HG02870 (cell line): ENCODE measurements at regions not wholly inside any gene's neighbourhood (a gene's known extent, or its start where the extent isn't known, plus 50 kb on each side); places are given as distances from the start of the nearest gene placed in this dataset.

ENCODE experiments used
- ATAC-seq: cut with Tn5 transposase; IDR thresholded peaks from one replicate; pipeline ENCODE4 v1.9.1; 2021; ENCODE audit warnings: mild to moderate bottlenecking, moderate library complexity; ENCODE audit not compliant: unreplicated experiment

DNA sequence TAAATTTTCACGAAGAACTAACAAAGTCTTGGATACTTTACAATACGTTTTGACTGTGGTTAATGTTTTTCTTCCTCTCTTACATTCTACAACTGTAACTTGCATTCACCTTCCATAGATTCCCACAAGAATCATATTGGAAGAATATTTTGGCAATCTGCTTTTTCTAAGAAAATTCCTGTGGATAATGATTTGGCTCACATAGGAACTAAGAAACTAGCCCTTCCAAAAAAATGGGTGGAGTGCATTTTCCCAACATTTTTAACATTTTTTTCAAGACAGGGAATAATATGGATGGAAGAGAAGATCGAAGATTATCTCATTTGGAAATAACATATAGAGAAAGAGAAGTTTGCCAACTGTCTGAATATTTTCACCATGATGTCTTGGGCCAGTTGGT is 256.9 kb upstream of the POU2AF2 start:
- ATAC-seq, result no peak

DNA sequence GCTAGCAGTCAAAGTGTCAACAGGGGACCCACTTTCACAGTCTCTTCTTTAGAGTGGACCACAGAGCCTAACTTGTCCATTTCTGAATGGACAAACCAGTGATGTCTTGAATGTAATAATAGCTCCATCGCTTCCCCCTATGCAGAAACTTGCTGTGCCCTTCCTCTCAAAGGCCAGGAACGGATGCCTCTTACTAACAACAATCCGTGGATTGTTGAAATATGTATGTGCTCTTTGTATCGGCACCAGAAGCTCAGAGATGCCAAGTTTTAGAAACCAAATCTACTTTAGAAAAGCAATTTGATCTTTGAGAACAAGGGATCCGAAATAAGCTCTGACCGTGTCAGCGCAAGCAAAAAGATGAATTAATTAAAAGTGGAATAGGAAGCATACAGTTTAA is 259.5 kb upstream of the POU2AF2 start:
- no peak for ATAC-seq

DNA sequence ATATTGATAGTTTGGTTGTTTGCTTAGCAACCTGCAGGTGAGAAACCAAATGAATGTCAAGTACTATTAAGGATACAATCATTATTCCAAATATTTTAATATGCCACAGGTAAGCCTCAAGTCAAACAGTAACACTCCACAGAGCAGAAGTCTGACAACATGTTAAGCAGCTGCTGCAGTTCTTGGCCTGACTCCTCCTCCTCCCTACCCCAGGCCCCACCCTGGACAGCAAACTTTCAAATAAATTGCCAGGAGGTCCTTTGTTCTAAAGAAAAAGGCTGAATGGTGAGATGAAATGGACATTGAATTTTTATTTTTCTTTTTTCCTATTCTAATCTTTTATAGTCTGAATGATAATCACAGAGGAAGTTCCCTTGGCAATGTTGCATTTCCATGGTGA is 260.0 kb upstream of the POU2AF2 start:
- no peak for ATAC-seq

DNA sequence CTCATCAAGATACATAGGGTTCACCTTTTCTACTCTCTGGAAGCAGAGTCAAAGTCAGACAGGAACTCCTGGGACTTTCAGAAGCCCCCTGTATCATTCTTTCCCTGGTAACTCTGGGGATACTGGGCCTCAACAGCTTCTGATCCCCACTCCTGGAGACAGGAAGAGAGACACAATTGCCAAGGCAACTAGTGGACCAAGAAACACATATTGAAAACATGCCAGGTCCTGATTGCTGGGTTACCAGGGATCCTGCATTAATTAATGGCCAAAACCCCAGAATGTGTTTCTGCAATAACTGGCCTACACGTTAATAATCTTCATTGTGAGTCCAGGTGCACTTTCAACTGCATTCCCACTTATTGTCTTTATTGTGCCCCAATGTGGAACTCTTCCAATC is 260.8 kb upstream of the POU2AF2 start:
- no peak for ATAC-seq

DNA sequence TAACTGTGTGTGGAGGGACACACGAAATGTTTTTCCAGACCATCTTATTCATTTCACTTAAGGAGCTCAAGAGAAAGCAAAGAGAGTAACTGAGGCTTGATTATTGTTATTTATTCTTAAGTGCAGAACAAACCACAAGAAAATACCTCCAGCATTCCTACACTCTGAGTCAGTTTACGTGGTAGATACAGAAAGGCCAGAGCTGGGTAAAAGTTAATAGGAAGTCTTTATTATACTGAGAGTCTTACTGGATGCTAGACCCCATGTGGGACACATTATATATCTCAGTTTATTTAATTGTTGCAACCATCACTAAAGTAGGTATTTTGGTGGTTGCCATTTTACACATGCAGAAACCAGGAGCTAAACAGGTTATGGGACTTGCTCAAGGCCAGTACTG is 261.4 kb upstream of the POU2AF2 start:
- ATAC-seq, result no peak

DNA sequence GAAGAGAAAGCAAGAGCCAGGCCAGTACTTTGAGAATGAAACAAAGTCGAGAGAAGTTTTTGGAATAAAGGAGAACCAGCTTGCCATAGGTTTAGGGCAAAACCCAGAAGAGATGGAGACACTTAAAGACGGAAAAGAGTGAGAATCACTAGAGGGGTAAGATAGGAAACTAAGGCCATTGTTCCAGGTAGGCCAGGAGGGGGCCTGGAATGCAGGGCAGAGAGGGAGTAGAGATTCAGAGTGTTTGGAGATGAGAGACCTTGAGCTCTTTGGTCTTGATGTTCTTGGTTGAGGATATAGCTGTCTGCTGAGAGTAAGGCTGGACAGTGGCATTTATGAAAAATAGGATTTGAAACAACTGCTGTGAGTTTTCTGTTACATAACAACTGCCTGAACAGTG is 263.3 kb upstream of the POU2AF2 start:
- no peak for ATAC-seq

DNA sequence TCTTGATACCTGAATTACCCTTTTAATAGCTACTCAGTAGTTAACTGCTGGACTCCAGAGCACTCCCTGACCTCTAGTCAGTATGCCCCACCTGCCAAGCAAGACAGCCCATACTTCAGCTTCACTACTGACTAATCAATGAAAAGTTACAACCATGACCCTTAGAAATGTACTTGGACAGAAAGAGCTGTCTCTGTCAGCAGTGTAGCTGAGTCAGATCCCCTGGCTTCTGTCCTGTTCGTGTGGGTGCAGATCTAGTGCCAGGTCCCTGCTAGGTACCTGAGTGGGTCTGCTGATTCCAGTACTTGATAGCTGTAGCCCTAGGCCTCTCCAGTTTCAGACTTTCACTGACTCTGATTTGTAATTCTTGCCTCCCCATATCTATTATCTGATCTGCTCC is 265.8 kb upstream of the POU2AF2 start:
- ATAC-seq, result no peak

DNA sequence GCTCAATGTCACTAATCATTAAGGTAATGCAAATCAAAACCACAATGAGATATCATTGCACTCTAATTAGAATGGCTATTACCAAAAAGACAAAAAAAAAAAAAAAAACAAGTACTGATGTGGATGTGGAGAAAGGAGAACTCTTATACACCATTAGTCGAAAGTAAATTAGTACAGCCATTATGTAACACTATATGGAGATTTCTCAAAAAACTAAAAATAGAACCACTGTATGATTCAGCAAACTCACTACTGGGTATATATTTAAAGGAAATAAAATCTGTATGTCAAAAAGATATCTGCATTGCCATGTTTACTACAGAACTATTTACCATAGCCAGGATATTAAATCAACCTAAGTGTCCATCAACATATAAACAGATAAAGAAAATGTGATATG is 265.4 kb upstream of the ARHGAP20 start:
- ATAC-seq, result no peak

DNA sequence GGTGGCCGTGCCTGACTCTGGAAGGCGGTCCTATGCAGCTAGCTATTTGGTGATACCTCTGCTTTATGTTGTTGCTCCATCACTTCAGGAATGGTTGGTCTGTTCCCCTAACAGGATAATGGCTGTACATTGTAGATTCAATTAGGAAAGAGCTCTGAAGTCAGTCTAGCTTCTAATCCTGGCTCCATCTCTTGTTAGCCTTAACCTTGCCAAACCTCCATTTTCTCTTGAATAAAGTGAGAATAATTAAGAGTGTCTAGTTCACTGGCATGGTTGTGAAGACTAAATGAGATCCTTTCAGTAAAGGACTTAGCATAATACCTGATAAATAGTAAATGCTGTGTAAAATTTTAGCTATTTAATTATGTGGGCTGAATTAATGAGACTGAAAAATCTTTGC is 262.5 kb upstream of the ARHGAP20 start:
- no peak for ATAC-seq

DNA sequence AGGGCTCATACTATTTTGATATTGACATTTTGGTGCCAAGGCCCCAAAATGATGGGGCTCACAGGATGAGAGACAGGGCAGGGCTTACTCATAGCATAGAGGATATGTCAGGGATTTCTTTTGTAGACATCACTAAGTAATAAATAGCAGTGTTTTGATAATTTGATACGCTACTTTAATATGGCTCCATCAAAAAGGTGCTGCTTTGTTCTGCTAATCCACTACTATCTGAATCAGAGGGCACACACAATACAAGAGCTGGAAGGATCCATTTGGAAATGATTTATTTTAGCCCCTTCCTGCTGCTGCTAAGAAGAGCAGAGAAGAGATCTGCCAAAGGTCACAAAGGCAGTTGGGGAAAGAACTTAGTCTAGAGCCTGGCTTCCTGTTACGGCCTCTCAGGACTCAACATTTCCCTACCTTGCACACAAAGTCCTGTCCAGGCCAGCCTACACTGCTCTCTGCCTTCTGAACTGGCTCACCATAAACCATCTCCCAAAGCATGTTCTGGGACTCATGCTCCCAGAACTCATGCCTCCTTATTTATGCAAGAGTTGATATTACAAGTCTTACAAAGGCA is 261.3 kb upstream of the ARHGAP20 start:
- ATAC-seq, result no peak

DNA sequence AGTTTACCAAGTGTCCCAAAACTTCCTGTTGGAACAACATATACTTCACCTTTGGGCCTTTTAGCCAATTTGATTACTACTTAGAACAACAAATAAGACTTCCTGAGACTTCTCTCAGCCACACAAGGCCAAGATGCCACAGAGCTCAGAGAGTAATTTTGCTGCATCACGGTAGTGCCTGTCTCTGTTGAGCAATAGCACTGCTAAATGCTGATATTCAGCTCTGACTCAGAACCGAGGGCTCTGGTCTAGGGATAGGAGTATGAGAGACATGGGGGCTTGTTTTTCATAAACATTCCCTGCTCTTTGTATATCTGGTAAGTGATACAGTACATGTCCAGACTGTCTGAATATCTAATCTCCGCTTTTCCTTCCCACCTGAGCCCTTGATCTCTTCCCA is 260.4 kb upstream of the ARHGAP20 start:
- ATAC-seq, result no peak

DNA sequence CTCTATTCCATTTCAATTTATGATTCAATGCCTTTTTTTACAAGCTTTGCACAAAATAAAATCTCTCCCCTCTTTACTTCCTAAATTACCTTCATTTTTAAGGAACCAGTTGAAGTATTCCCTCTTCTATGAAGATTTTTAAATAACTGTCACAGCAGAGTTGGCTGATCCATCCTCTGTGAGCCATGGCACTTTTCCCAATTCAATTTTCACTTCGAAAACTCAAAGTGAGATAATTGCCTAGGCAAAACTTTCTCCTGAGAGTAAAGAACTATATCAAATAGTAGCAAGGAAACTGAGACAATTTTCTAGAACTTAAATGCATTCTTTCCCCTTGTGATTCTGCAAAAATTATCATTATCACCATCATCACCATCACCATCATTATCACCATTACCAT is 259.9 kb upstream of the ARHGAP20 start:
- no peak for ATAC-seq

DNA sequence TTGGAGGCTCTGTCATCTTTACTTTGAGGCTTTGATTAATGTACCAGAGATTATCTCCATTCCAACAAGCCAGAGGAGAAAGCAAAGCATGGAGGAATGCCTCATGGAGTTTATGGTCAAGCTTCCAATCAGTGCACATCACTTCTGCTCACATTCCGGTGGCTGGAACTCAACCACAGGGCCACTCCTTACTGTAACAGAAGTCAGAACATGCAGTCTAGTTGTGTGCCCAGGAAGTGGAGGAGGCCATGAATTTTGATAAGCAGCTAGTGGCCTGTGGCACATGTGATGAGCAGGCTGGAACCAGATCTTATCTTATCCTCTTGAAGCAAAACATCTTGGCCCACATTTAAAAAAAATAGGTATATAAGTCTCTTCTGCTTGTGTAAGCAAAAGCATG is 258.9 kb upstream of the ARHGAP20 start:
- ATAC-seq, result no peak

DNA sequence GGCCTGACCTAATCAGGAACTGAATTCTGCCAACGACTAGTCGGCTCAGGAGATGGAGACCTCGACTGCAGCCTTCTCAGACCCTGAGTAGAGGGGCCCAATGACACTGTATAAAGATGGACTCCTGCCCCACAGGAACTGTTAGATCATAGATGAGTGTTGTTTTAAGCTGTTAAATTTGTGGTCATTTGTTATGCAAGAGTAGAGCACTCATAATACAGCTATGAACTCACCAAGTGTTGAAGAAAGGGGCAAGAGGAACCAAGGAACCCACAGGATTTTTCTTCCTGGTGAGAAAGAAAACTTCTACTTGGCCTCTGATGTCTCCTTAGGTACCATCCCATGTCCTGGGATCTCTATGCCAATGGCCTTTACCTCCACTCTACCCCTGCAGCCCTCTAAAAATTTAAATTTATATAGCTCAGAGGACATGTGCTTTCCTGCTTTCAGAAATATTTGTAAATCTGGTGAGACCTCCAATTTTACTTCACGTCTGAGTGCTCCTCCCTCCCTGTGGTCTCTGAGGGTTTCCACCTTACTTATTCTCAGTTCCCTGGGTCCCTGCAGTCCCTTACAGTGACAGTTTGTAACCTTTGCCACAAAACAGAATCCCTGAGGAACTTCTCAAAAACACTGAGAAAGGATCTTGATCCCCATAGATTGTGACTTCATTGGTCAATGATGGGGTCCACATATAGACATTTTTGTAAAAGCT is 256.3 kb upstream of the ARHGAP20 start:
- ATAC-seq, result no peak

DNA sequence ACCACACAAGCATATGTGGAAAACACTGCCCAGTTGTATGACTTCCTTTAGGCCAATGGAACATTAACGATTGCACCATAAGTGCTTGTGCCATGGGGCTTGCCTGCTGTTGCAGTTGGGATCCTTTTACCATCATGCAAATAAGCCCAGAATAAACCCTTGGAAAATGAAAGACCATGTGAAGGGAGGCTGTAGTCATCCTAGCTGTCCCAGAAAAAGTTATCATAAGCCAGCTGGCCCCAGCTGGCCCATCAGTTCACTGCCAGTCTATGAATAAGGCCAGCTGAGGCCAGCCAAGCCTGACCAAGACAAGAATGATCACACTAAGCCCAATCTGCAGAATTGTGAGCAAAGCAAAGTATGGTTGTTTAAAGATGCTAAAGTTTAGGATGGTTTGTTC is 253.9 kb upstream of the ARHGAP20 start:
- ATAC-seq, result no peak

DNA sequence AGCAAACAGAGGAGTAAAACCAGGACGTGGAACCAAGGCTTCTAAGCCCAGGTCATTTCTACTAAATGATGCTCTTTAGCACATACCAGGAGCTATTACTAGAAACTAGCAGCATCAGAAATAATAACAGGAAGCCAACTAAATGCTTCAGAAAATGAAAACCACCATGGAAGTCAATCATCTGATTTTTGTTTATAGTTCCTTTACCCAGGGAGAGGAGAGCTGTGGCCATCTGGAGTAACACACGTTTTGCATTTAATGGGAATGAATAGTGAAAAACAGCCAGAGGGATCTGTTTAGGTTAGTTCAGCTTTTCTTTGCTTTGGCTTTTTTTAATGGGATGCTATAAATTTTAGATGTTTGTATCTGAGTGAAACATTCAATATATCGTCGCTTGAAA is 250.7 kb upstream of the ARHGAP20 start:
- no peak for ATAC-seq

DNA sequence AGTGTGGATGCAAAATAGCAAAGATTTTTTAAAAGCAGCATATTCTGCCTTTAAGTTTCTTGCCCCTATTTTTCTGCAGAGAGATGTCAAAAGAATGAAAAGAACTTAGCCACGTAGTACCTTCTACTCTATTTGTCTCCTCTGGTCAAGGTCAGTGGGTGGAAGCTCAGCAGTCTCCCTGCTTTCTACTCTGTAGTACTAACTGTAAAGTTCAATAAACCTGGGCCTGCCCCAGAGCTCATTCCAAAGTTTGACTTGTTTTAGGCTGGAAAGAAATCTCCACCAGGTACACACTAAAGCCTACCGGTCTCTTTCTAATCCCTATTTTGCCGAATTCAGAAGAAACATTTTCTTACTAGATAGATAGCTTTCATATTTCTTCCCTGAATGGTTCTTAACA is 247.9 kb upstream of the ARHGAP20 start:
- no peak for ATAC-seq

DNA sequence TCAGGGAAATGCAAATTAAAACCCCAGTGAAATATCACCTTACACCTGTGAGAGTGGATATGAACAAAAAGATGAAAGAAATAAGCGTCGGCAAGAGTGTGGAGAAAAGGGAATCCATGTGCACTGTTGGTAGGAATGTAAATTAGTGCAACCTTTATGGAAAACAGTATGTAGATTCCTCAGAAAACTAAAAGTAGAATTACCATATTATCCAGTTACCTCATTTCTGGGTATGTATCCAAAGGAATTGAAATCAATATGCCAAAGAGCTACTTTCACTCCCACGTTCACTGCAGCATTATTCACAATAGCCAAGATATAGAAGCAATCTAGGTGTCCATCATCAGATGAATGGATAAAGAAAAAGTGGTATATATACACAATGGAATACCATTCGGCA is 246.0 kb upstream of the ARHGAP20 start:
- ATAC-seq, result no peak

DNA sequence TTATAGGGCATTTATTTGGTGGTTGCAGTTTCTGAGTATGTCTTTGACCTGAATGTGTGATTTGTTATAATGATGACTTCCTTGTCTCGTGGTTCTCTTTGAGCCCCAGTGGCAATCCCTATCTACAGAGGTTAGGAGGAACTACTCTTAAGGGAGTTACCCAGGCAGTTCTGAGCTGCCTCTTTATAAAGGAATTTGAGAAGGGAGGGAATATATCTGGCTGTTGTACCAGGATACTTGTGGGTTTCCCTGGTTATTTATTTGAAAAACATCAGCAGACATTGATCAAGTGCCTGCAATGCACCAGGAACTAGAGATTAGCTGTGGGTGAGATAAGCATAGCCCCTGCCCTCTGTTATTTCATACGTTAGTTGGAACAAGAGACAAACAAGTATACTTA is 243.5 kb upstream of the ARHGAP20 start:
- no peak for ATAC-seq

DNA sequence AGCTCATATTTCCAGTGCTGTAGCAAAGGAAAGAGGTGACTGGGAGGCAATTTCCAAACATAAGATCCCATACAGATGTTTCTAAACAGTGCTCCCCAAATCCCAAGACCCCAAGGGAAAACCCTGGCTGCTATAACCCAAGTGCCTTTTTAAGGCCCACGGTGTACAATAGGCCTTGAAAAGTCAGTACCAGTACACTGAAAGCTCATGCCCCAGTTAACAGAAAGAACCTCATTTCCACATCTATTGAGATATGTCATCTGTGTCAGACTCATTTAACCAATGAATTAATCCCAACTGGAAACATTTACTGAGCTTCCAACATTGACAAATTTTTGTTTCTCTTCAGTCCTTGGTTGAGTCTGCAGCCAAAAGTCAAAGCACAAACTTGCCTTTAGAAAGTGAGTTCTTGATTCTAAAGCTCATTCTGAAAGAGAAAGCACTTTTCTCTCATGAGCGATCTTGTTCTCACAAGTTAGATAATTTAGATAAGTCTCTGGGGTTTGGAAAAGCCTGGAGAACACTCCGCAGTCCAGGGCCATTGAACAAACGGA is 239.8 kb upstream of the ARHGAP20 start:
- ATAC-seq, result no peak

DNA sequence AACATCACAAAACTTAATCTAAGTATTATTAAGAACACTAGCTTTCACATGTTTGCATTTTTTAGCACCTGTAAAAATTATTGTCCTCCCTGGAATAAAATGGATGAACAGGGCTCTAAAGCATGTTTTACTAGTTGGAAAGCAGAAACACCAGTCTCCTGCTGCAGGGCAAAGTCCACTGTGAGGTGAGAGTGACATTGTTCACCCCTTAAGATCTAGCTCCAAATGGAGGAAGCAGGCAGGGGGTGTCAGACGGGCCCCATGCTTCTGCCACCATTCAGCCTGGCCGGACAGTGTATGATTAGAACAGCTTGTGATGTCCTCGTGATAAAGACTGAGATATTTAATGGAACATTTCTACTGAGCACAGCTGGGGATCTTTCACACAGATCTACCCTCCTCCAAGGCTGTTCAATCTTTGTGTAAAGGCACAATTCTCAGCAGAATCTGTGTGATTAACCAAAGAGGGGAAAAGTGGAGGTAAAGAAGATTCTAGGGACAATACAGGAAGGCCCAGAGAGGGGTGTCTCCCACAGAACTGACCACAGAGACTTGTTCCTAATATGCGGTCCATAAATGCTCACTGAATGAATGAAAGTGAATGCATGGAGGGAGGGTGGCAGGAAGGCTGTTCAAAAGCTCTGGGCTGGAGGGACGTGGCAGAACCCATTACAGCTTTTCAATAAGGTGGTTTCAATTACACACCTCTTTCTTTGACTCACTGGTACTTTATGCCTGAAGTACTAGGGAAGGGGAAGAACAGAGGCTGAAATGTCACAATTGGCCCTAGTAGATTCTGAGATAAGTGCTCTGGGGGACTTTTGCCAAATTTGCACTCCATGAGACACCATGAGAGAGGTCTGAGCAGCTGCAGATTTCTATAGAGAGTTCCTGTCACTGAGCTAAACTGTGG is 239.1 kb upstream of the ARHGAP20 start:
- ATAC-seq, result no peak

DNA sequence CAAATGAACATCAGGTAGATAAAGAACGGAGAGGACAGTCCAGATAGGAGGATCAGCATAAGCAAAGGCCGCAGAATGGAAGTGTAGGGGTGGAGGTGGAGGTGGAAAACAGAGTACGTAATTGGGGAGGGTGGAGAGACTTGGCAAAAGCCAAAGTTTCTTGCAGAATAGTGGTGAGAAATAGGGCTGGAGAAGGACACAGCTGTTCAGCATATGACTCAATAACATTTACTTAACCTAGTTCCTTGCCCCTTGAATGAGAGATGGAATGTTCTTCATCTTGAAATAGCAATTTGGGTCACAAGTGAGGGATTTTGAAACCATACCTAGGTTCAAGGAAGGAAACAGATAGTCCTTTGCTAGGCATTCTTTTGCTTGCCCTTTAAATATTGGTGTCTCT is 235.9 kb upstream of the ARHGAP20 start:
- no peak for ATAC-seq
